Testis (tissue), 2 donors: ENCODE measurements at regions not wholly inside any gene's neighbourhood (a gene's known extent, or its start where the extent isn't known, plus 50 kb on each side); places are given as distances from the start of the nearest gene placed in this dataset.

ENCODE experiments used
- DNase-seq: peaks from one replicate; pipeline ENCODE4 v3.0.0-alpha.2; 2019
- H3K27ac ChIP-seq, 2 donors: fragments of 200-600 bp; sonication (generic); one replicate each; pipeline ENCODE4 v1.5.1; 2019
- H3K27me3 ChIP-seq: fragments of 200-600 bp; sonication (generic); one replicate; pipeline ENCODE4 v1.5.1; 2019
- H3K36me3 ChIP-seq: fragments of 200-600 bp; sonication (generic); one replicate; pipeline ENCODE4 v1.5.1; 2017; ENCODE audit warnings: low read depth; ENCODE audit errors: missing control alignments
- H3K4me1 ChIP-seq: fragments of 200-600 bp; sonication (generic); one replicate; pipeline ENCODE4 v1.5.1; 2019
- H3K4me3 ChIP-seq, 2 donors: fragments of 200-600 bp; sonication (generic); one replicate each; pipeline ENCODE4 v1.5.1; 2017 to 2019
- H3K9me3 ChIP-seq: fragments of 200-600 bp; sonication (generic); one replicate; pipeline ENCODE4 v1.5.1; 2017
- POLR2A ChIP-seq: fragments of 450-650 bp; IDR thresholded peaks from one replicate; pipeline ENCODE4 v1.6.1; 2017; ENCODE audit warnings: antibody characterized with exemption, mild to moderate bottlenecking, moderate library complexity
- WGBS, 2 donors: methylation state at CpG; one replicate each; pipeline ENCODE4 v1.1.5; 2018; 5-methylcytosine and 5-hydroxymethylcytosine counted together
- intact Hi-C: fragments of 100-400 bp; cut with DNase I; formaldehyde crosslinking; loops from one replicate; pipeline ENCODE4 v1.15.1; 2023; ENCODE audit warnings: low total_unique reads
- TF ChIP-seq, protein P1 (sequence below), 3 experiments: fragments of 450-650 bp in 2 of 3; fragments of 200-600 bp in 1 of 3; sonication (generic) in 1 of 3; IDR thresholded peaks; one replicate each; pipeline ENCODE4 v1.5.1; 2016 to 2019; ENCODE audit warnings: antibody characterized with exemption in 3 of 3, mild to moderate bottlenecking in 2 of 3, moderate library complexity in 1 of 3

DNA sequence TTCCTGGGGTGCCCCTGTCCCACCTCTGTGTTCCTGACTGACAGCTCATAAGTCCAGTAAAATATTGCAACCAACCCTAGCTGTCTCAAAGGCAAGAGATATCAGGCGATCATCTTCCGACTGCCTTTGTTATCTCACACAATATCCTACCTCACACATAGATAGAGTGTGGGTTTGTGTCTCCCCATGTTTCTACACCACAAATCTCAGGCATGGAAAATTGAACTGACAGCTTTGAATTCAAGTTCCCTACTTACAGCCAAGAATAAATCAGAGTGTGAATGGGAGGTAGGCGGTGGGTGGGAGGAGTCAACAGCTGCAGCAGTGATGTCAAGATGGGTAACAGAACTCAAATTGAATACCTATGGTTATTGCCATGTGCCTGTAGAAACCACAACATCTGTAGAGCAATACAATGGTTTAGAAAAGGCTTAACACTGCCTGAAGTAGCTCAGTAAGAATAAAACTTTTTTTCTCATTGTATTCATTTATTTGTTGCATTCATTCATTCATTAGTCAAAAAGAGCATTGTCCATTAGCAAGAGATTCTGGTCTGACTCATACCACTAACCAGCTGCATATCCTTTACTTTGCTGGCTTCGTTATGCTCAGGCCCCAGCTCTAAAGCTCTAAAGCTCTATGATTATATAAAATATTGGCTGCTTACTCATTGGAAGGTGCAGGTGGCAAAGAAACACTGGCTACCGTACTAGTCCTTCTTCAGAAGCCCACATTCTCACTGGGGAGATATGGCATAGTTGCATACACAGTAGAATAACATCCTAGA is 108.2 kb upstream of the DMAC1 start:
- H3K4me3 ChIP-seq = no peak overlapping the region
- TF ChIP-seq, protein P1, sequence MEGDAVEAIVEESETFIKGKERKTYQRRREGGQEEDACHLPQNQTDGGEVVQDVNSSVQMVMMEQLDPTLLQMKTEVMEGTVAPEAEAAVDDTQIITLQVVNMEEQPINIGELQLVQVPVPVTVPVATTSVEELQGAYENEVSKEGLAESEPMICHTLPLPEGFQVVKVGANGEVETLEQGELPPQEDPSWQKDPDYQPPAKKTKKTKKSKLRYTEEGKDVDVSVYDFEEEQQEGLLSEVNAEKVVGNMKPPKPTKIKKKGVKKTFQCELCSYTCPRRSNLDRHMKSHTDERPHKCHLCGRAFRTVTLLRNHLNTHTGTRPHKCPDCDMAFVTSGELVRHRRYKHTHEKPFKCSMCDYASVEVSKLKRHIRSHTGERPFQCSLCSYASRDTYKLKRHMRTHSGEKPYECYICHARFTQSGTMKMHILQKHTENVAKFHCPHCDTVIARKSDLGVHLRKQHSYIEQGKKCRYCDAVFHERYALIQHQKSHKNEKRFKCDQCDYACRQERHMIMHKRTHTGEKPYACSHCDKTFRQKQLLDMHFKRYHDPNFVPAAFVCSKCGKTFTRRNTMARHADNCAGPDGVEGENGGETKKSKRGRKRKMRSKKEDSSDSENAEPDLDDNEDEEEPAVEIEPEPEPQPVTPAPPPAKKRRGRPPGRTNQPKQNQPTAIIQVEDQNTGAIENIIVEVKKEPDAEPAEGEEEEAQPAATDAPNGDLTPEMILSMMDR (IDR thresholded peaks at IDR 0.05) = no peak
- TF ChIP-seq POLR2A = no peak
- intact Hi-C loops = no loop called here
- H3K27me3 ChIP-seq = no peaks in the 10 kb centered on the region
- no peak overlapping the region for H3K27ac ChIP-seq
- DNase-seq = no peak
- WGBS, 2 donors = 86 to 89% methylated on average over 5 of the region's 5 CpGs
- H3K9me3 ChIP-seq = no peaks in the 10 kb centered on the region
- no peaks in the 10 kb centered on the region for H3K4me1 ChIP-seq
- no peaks in the 10 kb centered on the region for H3K36me3 ChIP-seq

DNA sequence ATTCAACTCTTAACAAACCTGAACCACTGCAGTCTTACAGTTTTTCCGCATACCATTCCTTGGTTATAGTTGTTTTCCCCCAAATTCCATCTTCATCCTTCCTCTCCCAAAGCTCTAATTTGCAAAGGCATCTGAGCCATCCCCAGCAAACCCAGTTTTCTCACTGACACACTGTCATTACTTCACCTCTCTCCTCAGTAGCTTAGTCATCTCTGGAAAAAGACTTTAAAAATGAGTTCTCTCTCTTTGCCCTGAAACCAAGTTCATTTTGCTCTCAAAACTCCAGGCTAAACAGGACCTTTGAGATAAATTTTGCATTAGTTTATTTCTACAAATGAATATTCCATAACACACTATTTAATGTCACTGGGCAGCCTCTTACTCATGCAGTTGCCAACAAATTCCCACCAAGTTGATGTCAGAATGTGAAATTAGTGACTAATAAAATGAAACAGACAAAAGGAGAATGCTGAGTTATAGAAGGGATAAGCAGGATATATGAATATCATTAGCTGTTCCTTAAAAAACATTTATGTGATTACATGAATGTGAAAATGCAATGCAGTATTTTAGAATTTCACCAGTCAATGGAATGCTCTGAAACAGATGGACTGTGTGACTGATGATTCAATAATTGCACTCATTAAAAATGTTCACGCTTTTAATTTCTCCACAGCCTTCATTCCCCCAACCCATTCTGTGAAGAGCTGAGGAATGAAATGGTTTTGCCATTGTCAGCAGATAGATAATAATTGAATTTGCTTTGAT is 107.4 kb upstream of the DMAC1 start:
- WGBS, 2 donors = 60 to 99% methylated on average over 2 of the region's 2 CpGs
- no peaks in the 10 kb centered on the region for H3K36me3 ChIP-seq
- TF ChIP-seq, protein P1 (IDR thresholded peaks at IDR 0.05) = no peak
- no peak for TF ChIP-seq POLR2A
- no peak for DNase-seq
- no peak overlapping the region for H3K27ac ChIP-seq
- no peaks in the 10 kb centered on the region for H3K9me3 ChIP-seq
- H3K4me3 ChIP-seq = no peak overlapping the region
- no peaks in the 10 kb centered on the region for H3K27me3 ChIP-seq
- no peaks in the 10 kb centered on the region for H3K4me1 ChIP-seq
- intact Hi-C loops = no loop called here

DNA sequence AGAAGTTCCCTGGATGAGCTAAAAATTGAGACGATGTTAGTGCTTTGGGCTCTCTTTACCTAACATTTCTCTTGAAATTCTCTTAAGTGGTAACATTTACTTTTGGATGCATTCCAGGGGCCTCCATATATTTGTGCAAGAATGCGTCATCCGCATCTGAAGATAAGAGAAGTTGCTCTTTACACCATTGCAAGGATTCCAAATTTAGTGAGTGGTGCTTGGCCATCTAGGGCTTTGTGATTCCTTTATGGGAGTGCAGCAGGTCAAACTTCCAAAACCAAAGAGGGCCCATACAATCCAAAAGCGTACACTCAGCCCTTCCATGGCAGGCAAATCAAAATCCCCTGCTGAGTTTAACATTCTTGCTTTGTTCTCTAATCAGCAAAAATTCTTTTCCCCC is 102.0 kb upstream of the DMAC1 start:
- WGBS, 2 donors = 88 to 93% methylated on average over 4 of the region's 4 CpGs
- no peak for DNase-seq
- Histone ChIP-seq H3K4me1 (no peaks in the 10 kb centered on the region), H3K27me3 (no peaks in the 10 kb centered on the region), H3K4me3 (no peak overlapping the region), H3K27ac (no peak overlapping the region), H3K36me3 (no peaks in the 10 kb centered on the region), H3K9me3 (no peaks in the 10 kb centered on the region)
- no peak for TF ChIP-seq POLR2A
- intact Hi-C loops = no loop called here

DNA sequence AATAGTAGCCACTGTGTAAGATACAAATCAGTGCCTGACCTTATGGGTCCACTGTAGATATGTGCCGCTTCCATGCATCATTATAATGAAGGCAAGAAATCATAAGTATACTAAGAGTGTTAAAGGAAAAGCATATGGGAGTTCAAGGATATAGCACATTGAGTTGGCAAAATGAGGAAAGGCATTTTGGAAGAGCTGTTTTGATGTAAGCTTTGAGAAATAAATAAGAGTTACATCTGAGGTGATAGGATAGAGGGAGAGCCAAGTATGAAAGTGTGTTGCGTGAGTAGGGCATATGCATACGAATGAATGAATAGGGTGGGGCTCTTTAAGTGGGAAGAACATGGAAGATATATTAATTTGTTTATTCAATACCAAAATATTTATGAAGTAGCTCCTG is 101.0 kb upstream of the DMAC1 start:
- DNase-seq = no peak

DNA sequence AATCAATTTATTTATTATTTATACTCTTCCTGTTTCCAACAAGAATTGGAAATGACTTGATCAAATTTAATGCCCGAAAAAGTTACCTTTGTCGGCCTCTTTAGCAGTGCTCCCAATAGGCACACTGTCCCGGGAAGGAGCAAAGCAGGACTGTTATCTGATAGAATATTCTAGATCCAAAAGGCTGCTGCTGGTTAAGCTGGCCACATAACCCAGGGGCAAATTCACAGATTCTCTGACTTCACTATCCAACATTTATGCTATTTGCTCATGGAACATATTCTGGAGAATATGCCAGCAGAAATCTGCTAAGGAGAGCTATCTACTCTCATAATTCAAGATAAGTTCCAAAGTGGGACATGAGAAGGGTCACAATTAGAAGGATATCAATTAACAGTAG is 100.2 kb upstream of the DMAC1 start:
- DNase-seq = no peak
- no peaks in the 10 kb centered on the region for H3K9me3 ChIP-seq
- H3K27me3 ChIP-seq = no peaks in the 10 kb centered on the region
- WGBS, 2 donors = 74 to 77% methylated on average over 3 of the region's 3 CpGs
- TF ChIP-seq, protein P1 (IDR thresholded peaks at IDR 0.05) = no peak
- no peak for TF ChIP-seq POLR2A
- H3K4me1 ChIP-seq = no peaks in the 10 kb centered on the region
- H3K36me3 ChIP-seq = no peaks in the 10 kb centered on the region
- intact Hi-C loops = no loop called here
- no peak overlapping the region for H3K4me3 ChIP-seq
- H3K27ac ChIP-seq = no peak overlapping the region

More for the DNA sequence above, 101.0 kb upstream of the DMAC1 start:
- H3K9me3 ChIP-seq = no peaks in the 10 kb centered on the region
- no peak for TF ChIP-seq POLR2A
- TF ChIP-seq, protein P1 (IDR thresholded peaks at IDR 0.05) = no peak
- H3K27me3 ChIP-seq = no peaks in the 10 kb centered on the region
- no peak overlapping the region for H3K4me3 ChIP-seq
- no peaks in the 10 kb centered on the region for H3K4me1 ChIP-seq
- intact Hi-C loops = no loop called here
- 92 to 93% methylated on average over 3 of the region's 3 CpGs for WGBS, 2 donors
- no peaks in the 10 kb centered on the region for H3K36me3 ChIP-seq
- no peak overlapping the region for H3K27ac ChIP-seq
